ENCODE measurements at regions not wholly inside any gene's neighbourhood (a gene's known extent, or its start where the extent isn't known, plus 50 kb on each side); places are given as distances from the start of the nearest gene placed in this dataset.

GRCh38 chr13:97686594-97686993, 252.6 kb downstream of the RAP2A start:
- DNase-seq (ENCODE audit: low spot score) (no peak), ATAC-seq (no peak)
- ChIA-PET CTCF (no interaction called here), POLR2A (interaction anchor here (0.7 kb wide), 1 partner anchor 102 kb away, joined by 6 read pairs; no protein-coding TSS in a partner anchor)
- Mint-ChIP-seq H3K36me3 (peaks cover 10% of the 10 kb centered on the region), H3K27me3 (ENCODE audit: low read depth) (peaks cover 8% of the 10 kb centered on the region), H3K4me3 (no peak overlapping the region), H3K9me3 (peaks cover 28% of the 10 kb centered on the region), H3K27ac (no peak overlapping the region), H3K4me1 (peaks cover 10% of the 10 kb centered on the region)
- no peak for TF ChIP-seq ZNF317 (CRISPR knock-in tag; IDR thresholded peaks at IDR 0.05; ENCODE audit: borderline replicate concordance, low read depth)
- no peak for TF ChIP-seq CTCF (IDR thresholded peaks at IDR 0.05)
- TF ChIP-seq STAT6 (CRISPR knock-in tag; conservative IDR thresholded peaks at IDR 0.05; ENCODE audit: low read depth) = no peak
- no peak for TF ChIP-seq KAT7 (CRISPR knock-in tag; IDR thresholded peaks at IDR 0.05; ENCODE audit: borderline replicate concordance)
- no peak for TF ChIP-seq ELF4 (CRISPR knock-in tag; IDR thresholded peaks at IDR 0.05; ENCODE audit: low read depth)
- no peak for TF ChIP-seq MLX (CRISPR knock-in tag; IDR thresholded peaks at IDR 0.05)
- no peak for TF ChIP-seq ZNF532 (CRISPR knock-in tag; IDR thresholded peaks at IDR 0.05; ENCODE audit: borderline replicate concordance)
- no peak for TF ChIP-seq ZBTB21 (CRISPR knock-in tag; IDR thresholded peaks at IDR 0.05; ENCODE audit: borderline replicate concordance)
- TF ChIP-seq USF2 (CRISPR knock-in tag; IDR thresholded peaks at IDR 0.05) = no peak
- TF ChIP-seq ZMAT4 (CRISPR knock-in tag; IDR thresholded peaks at IDR 0.05) = no peak
- TF ChIP-seq JAZF1 (CRISPR knock-in tag; IDR thresholded peaks at IDR 0.05) = no peak
- no peak for TF ChIP-seq ZNF138 (CRISPR knock-in tag; conservative IDR thresholded peaks at IDR 0.05)
- no peak for TF ChIP-seq TCF7 (CRISPR knock-in tag; IDR thresholded peaks at IDR 0.05; ENCODE audit: low read depth)

- Mint-ChIP-seq H3K27ac (no peak overlapping the region), H3K27me3 (ENCODE audit: low read depth) (no peaks in the 10 kb centered on the region), H3K4me3 (no peak overlapping the region), H3K9me3 (peaks cover 36% of the 10 kb centered on the region), H3K4me1 (no peaks in the 10 kb centered on the region), H3K36me3 (peaks cover 10% of the 10 kb centered on the region)
- ATAC-seq (no peak), DNase-seq (ENCODE audit: low spot score) (no peak)
- POLR2A ChIA-PET = no interaction called here
- no peak for TF ChIP-seq RORB (CRISPR knock-in tag; IDR thresholded peaks at IDR 0.05)
- TF ChIP-seq AFF4 (CRISPR knock-in tag; IDR thresholded peaks at IDR 0.05; ENCODE audit: borderline replicate concordance) = no peak
- no peak for TF ChIP-seq SMAD3 (CRISPR knock-in tag; IDR thresholded peaks at IDR 0.05; ENCODE audit: borderline replicate concordance)
- CTCF ChIA-PET = no interaction called here
These were observed 258.7 kb downstream of the RAP2A start for GRCh38 chr13:97692628-97693027.
